ENCODE measurements at regions not wholly inside any gene's neighbourhood (a gene's known extent, or its start where the extent isn't known, plus 50 kb on each side); places are given as distances from the start of the nearest gene placed in this dataset.

- no peaks in the 10 kb centered on the region for H3K9me3 ChIP-seq (ENCODE audit: insufficient read depth, low read length)
- TF ChIP-seq EZH2phosphoT487 (IDR thresholded peaks at IDR 0.05; ENCODE audit: low read depth), result no peak
- TF ChIP-seq CTCF (IDR thresholded peaks at IDR 0.05; ENCODE audit: low read depth, low read length), result no peak
- H3K79me2 ChIP-seq (ENCODE audit: low read length), result no peaks in the 10 kb centered on the region
- H3K4me3 ChIP-seq (ENCODE audit: low read length), result no peak overlapping the region
- H2AFZ ChIP-seq (ENCODE audit: low read depth, low read length), result no peak overlapping the region
- H3K36me3 ChIP-seq (replicated peaks; ENCODE audit: low read depth, low read length), result no peaks in the 10 kb centered on the region
- H3K27ac ChIP-seq (ENCODE audit: low read length), result no peak overlapping the region
- no peak overlapping the region for H3K4me2 ChIP-seq (ENCODE audit: low read length)
- H4K20me1 ChIP-seq (ENCODE audit: insufficient read depth, low read length), result no peaks in the 10 kb centered on the region
- no peaks in the 10 kb centered on the region for H3K4me1 ChIP-seq (ENCODE audit: low read length)
- no peaks in the 10 kb centered on the region for H3K27me3 ChIP-seq (ENCODE audit: low read depth, low read length)
- H3K9ac ChIP-seq (ENCODE audit: low read length), result no peak overlapping the region
These were observed 220.5 kb downstream of the CYP26B1 start for GRCh38 chr2:71926876-71927756.

GRCh38 chr2:71926089-71926447 is 221.6 kb downstream of the CYP26B1 start:
- Histone ChIP-seq H4K20me1 (ENCODE audit: insufficient read depth, low read length) (no peaks in the 10 kb centered on the region), H3K4me2 (ENCODE audit: low read length) (no peak overlapping the region), H3K4me1 (ENCODE audit: low read length) (peaks cover under 1% of the 10 kb centered on the region; the same call in 1 of the 2 replicates), H3K27ac (ENCODE audit: low read length) (no peak overlapping the region), H3K27me3 (ENCODE audit: low read depth, low read length) (no peaks in the 10 kb centered on the region), H3K4me3 (ENCODE audit: low read length) (no peak overlapping the region), H3K36me3 (replicated peaks; ENCODE audit: low read depth, low read length) (no peaks in the 10 kb centered on the region), H3K9me3 (ENCODE audit: insufficient read depth, low read length) (no peaks in the 10 kb centered on the region), H3K9ac (ENCODE audit: low read length) (no peak overlapping the region), H2AFZ (ENCODE audit: low read depth, low read length) (no peak overlapping the region), H3K79me2 (ENCODE audit: low read length) (no peaks in the 10 kb centered on the region)
- TF ChIP-seq EZH2phosphoT487 (IDR thresholded peaks at IDR 0.05; ENCODE audit: low read depth) (no peak), CTCF (IDR thresholded peaks at IDR 0.05; ENCODE audit: low read depth, low read length) (no peak)

GRCh38 chr2:71925268-71926088 is 222.2 kb downstream of the CYP26B1 start:
- Histone ChIP-seq H4K20me1 (ENCODE audit: insufficient read depth, low read length) (no peaks in the 10 kb centered on the region), H3K9ac (ENCODE audit: low read length) (no peak overlapping the region), H3K27me3 (ENCODE audit: low read depth, low read length) (no peaks in the 10 kb centered on the region), H3K4me2 (ENCODE audit: low read length) (no peak overlapping the region), H3K4me3 (ENCODE audit: low read length) (no peak overlapping the region), H3K9me3 (ENCODE audit: insufficient read depth, low read length) (no peaks in the 10 kb centered on the region), H3K27ac (ENCODE audit: low read length) (no peak overlapping the region), H3K36me3 (replicated peaks; ENCODE audit: low read depth, low read length) (no peaks in the 10 kb centered on the region), H3K4me1 (ENCODE audit: low read length) (peaks cover 2% of the 10 kb centered on the region; the same call in 1 of the 2 replicates), H3K79me2 (ENCODE audit: low read length) (no peaks in the 10 kb centered on the region), H2AFZ (ENCODE audit: low read depth, low read length) (no peak overlapping the region)
- TF ChIP-seq EZH2phosphoT487 (IDR thresholded peaks at IDR 0.05; ENCODE audit: low read depth) (no peak), CTCF (IDR thresholded peaks at IDR 0.05; ENCODE audit: low read depth, low read length) (no peak)
